Neuron (in vitro differentiated cells): ENCODE measurements at regions not wholly inside any gene's neighbourhood (a gene's known extent, or its start where the extent isn't known, plus 50 kb on each side); places are given as distances from the start of the nearest gene placed in this dataset.
"Not testable (repeated sequence)": the region's sequence is repeated elsewhere in the genome, so short reads cannot be mapped to it uniquely, and the experiment has no call there.

Experiments
- H2AFZ ChIP-seq: one replicate; pipeline ENCODE4 v1.6.1; 2013; ENCODE audit warnings: low read depth, mild to moderate bottlenecking, inconsistent platforms, low read length, moderate library complexity
- H3K27me3 ChIP-seq: one replicate; pipeline ENCODE4 v1.6.1; 2013; ENCODE audit warnings: low read length; ENCODE audit not compliant: insufficient read depth
- H3K36me3 ChIP-seq: one replicate; pipeline ENCODE4 v1.6.1; 2013; ENCODE audit warnings: low read length; ENCODE audit not compliant: insufficient read depth
- H3K4me1 ChIP-seq: one replicate; pipeline ENCODE4 v1.6.1; 2013; ENCODE audit warnings: low read length; ENCODE audit not compliant: insufficient read depth
- H3K4me3 ChIP-seq: 2 replicates; pipeline ENCODE4 v1.5.1; 2013; ENCODE audit warnings: mild to moderate bottlenecking, low read length, moderate library complexity
- H3K9me3 ChIP-seq: one replicate; pipeline ENCODE4 v1.6.1; 2013; ENCODE audit warnings: low read length

GRCh38 chr7:110418659-110419280, 672.2 kb upstream of the LRRN3 start:
- no peak overlapping the region for H3K4me3 ChIP-seq
- no peaks in the 10 kb centered on the region for H3K27me3 ChIP-seq
- H3K36me3 ChIP-seq = no peaks in the 10 kb centered on the region
- H3K4me1 ChIP-seq = peaks cover 6% of the 10 kb centered on the region
- no peak overlapping the region for H2AFZ ChIP-seq
- H3K9me3 ChIP-seq = no peaks in the 10 kb centered on the region

- H3K36me3 ChIP-seq = no peaks in the 10 kb centered on the region
- H3K4me3 ChIP-seq = no peak overlapping the region
- H3K9me3 ChIP-seq = no peaks in the 10 kb centered on the region
- H3K27me3 ChIP-seq = no peaks in the 10 kb centered on the region
- peaks cover 6% of the 10 kb centered on the region for H3K4me1 ChIP-seq
- H2AFZ ChIP-seq = no peak overlapping the region
Observed at GRCh38 chr7:110420788-110421187, 670.1 kb upstream of the LRRN3 start.

- H2AFZ ChIP-seq = no peak overlapping the region
- H3K4me3 ChIP-seq = no peak overlapping the region
- no peaks in the 10 kb centered on the region for H3K9me3 ChIP-seq
- no peaks in the 10 kb centered on the region for H3K36me3 ChIP-seq
- H3K4me1 ChIP-seq = peaks cover 6% of the 10 kb centered on the region
- H3K27me3 ChIP-seq = no peaks in the 10 kb centered on the region
Observed at GRCh38 chr7:110421490-110422241, 669.3 kb upstream of the LRRN3 start.

GRCh38 chr7:110432061-110432553, 658.8 kb upstream of the LRRN3 start:
- H3K9me3 ChIP-seq = no peaks in the 10 kb centered on the region
- no peaks in the 10 kb centered on the region for H3K4me1 ChIP-seq
- H3K36me3 ChIP-seq = no peaks in the 10 kb centered on the region
- H3K4me3 ChIP-seq = no peak overlapping the region
- no peaks in the 10 kb centered on the region for H3K27me3 ChIP-seq
- H2AFZ ChIP-seq = no peak overlapping the region

- H3K4me3 ChIP-seq, H3K9me3 ChIP-seq, H3K27me3 ChIP-seq, H3K36me3 ChIP-seq, H3K4me1 ChIP-seq, H2AFZ ChIP-seq: not testable (repeated sequence)
Observed at GRCh38 chr7:110438926-110439325, 652.0 kb upstream of the LRRN3 start.

GRCh38 chr7:110442381-110442837, 648.5 kb upstream of the LRRN3 start:
- peaks cover 9% of the 10 kb centered on the region for H3K4me1 ChIP-seq
- H2AFZ ChIP-seq = no peak overlapping the region
- no peak overlapping the region for H3K4me3 ChIP-seq
- no peaks in the 10 kb centered on the region for H3K9me3 ChIP-seq
- H3K36me3 ChIP-seq = no peaks in the 10 kb centered on the region
- H3K27me3 ChIP-seq = no peaks in the 10 kb centered on the region

GRCh38 chr7:110446658-110447057, 644.3 kb upstream of the LRRN3 start:
- Histone ChIP-seq H3K4me1 (peaks cover 20% of the 10 kb centered on the region), H2AFZ (no peak overlapping the region), H3K27me3 (no peaks in the 10 kb centered on the region), H3K36me3 (no peaks in the 10 kb centered on the region), H3K4me3 (no peak overlapping the region), H3K9me3 (no peaks in the 10 kb centered on the region)

- no peaks in the 10 kb centered on the region for H3K36me3 ChIP-seq
- H3K27me3 ChIP-seq = no peaks in the 10 kb centered on the region
- no peak overlapping the region for H3K4me3 ChIP-seq
- H2AFZ ChIP-seq = peak overlapping the region; percentile 23
- H3K9me3 ChIP-seq = no peaks in the 10 kb centered on the region
- H3K4me1 ChIP-seq = peaks cover 11% of the 10 kb centered on the region
Observed at GRCh38 chr7:110448918-110449317, 642.0 kb upstream of the LRRN3 start.

GRCh38 chr7:110454713-110455112, 636.2 kb upstream of the LRRN3 start:
- Histone ChIP-seq H3K4me1 (peaks cover 1% of the 10 kb centered on the region), H3K4me3 (no peak overlapping the region), H3K9me3 (no peaks in the 10 kb centered on the region), H3K36me3 (no peaks in the 10 kb centered on the region), H2AFZ (no peak overlapping the region), H3K27me3 (no peaks in the 10 kb centered on the region)

- no peaks in the 10 kb centered on the region for H3K9me3 ChIP-seq
- no peaks in the 10 kb centered on the region for H3K27me3 ChIP-seq
- no peak overlapping the region for H2AFZ ChIP-seq
- no peaks in the 10 kb centered on the region for H3K4me1 ChIP-seq
- no peaks in the 10 kb centered on the region for H3K36me3 ChIP-seq
- no peak overlapping the region for H3K4me3 ChIP-seq
Observed at GRCh38 chr7:110461621-110462020, 629.3 kb upstream of the LRRN3 start.

- no peak overlapping the region for H3K4me3 ChIP-seq
- no peaks in the 10 kb centered on the region for H3K27me3 ChIP-seq
- no peak overlapping the region for H2AFZ ChIP-seq
- H3K36me3 ChIP-seq = no peaks in the 10 kb centered on the region
- no peaks in the 10 kb centered on the region for H3K9me3 ChIP-seq
- no peaks in the 10 kb centered on the region for H3K4me1 ChIP-seq
Observed at GRCh38 chr7:110470420-110470819, 620.5 kb upstream of the LRRN3 start.

GRCh38 chr7:110472419-110472818, 618.5 kb upstream of the LRRN3 start:
- H3K9me3 ChIP-seq, H2AFZ ChIP-seq, H3K36me3 ChIP-seq, H3K4me3 ChIP-seq, H3K27me3 ChIP-seq, H3K4me1 ChIP-seq: not testable (repeated sequence)

GRCh38 chr7:110480964-110481363, 610.0 kb upstream of the LRRN3 start:
- Histone ChIP-seq H3K36me3 (no peaks in the 10 kb centered on the region), H2AFZ (no peak overlapping the region), H3K27me3 (no peaks in the 10 kb centered on the region), H3K4me3 (no peak overlapping the region), H3K9me3 (no peaks in the 10 kb centered on the region), H3K4me1 (no peaks in the 10 kb centered on the region)
